Mesenchymal stem cell (in vitro differentiated cells and primary cell): ENCODE measurements at regions not wholly inside any gene's neighbourhood (a gene's known extent, or its start where the extent isn't known, plus 50 kb on each side); places are given as distances from the start of the nearest gene placed in this dataset. TPM values are rescaled to one million over a fixed set of nuclear protein-coding genes. Genes with fewer than 3 reads are reported as not detected.

Source experiments
- DNase-seq: peaks from one replicate; pipeline ENCODE4 v3.0.0-alpha.2; 2013
- H2AFZ ChIP-seq: one replicate; pipeline ENCODE4 v1.6.1; 2013; ENCODE audit warnings: low read depth, mild to moderate bottlenecking, control low read depth, inconsistent platforms, low read length, moderate library complexity
- H2AK5ac ChIP-seq: 2 replicates; pipeline ENCODE4 v1.6.1; 2013; ENCODE audit warnings: low read length, moderate library complexity, mild to moderate bottlenecking, inconsistent platforms; ENCODE audit not compliant: severe bottlenecking
- H2BK120ac ChIP-seq: one replicate; pipeline ENCODE4 v1.6.1; 2013; ENCODE audit warnings: low read depth, mild to moderate bottlenecking, inconsistent platforms, low read length, moderate library complexity
- H2BK12ac ChIP-seq, 2 experiments: one replicate each; pipeline ENCODE4 v1.6.1; 2013; ENCODE audit warnings: inconsistent platforms in 2 of 2, low read length in 2 of 2, mild to moderate bottlenecking in 2 of 2, moderate library complexity in 2 of 2, control low read depth in 1 of 2
- H2BK15ac ChIP-seq: one replicate; pipeline ENCODE4 v1.6.1; 2013; ENCODE audit warnings: mild to moderate bottlenecking, low read depth, inconsistent platforms; ENCODE audit not compliant: poor library complexity, severe bottlenecking
- H2BK5ac ChIP-seq: 2 replicates; pipeline ENCODE4 v1.6.1; 2013; ENCODE audit warnings: low read depth, mild to moderate bottlenecking, low read length, control low read depth, inconsistent platforms; ENCODE audit not compliant: poor library complexity, severe bottlenecking
- H3K14ac ChIP-seq, 2 experiments: one replicate each; pipeline ENCODE4 v1.6.1; 2013; ENCODE audit warnings: inconsistent platforms in 2 of 2, low read length in 2 of 2, control low read depth in 1 of 2, mild to moderate bottlenecking in 1 of 2, moderate library complexity in 1 of 2
- H3K18ac ChIP-seq, 2 experiments: one replicate each; pipeline ENCODE4 v1.6.1; 2013; ENCODE audit warnings: inconsistent platforms in 2 of 2, low read length in 2 of 2, control low read depth in 1 of 2, low read depth in 1 of 2, mild to moderate bottlenecking in 1 of 2
- H3K23ac ChIP-seq, 2 experiments: one replicate each; pipeline ENCODE4 v1.6.1; 2013; ENCODE audit warnings: inconsistent platforms in 2 of 2, low read length in 2 of 2, mild to moderate bottlenecking in 2 of 2, moderate library complexity in 2 of 2, control low read depth in 1 of 2
- H3K27ac ChIP-seq: 2 replicates; pipeline ENCODE4 v1.5.1; 2013; ENCODE audit warnings: mild to moderate bottlenecking, moderate library complexity, low read length, control low read depth, inconsistent platforms; ENCODE audit not compliant: poor library complexity, severe bottlenecking
- H3K27me3 ChIP-seq, 2 experiments: 2 replicates each; pipeline versions ENCODE4 v1.6.1 to v1.7.0; 2013; ENCODE audit warnings: low read length in 2 of 2, mild to moderate bottlenecking in 2 of 2, moderate library complexity in 2 of 2, control low read depth in 1 of 2, inconsistent platforms in 1 of 2; ENCODE audit not compliant: control insufficient read depth in 1 of 2, insufficient read depth in 1 of 2
- H3K36me3 ChIP-seq, 2 experiments: 2 replicates each; pipeline versions ENCODE4 v1.6.1 to v1.7.0; 2013; ENCODE audit warnings: low read length in 2 of 2, control low read depth in 1 of 2, inconsistent platforms in 1 of 2, low read depth in 1 of 2, mild to moderate bottlenecking in 1 of 2; ENCODE audit not compliant: insufficient read depth in 2 of 2, control insufficient read depth in 1 of 2
- H3K4ac ChIP-seq, 2 experiments: one replicate each; pipeline ENCODE4 v1.6.1; 2013; ENCODE audit warnings: inconsistent platforms in 2 of 2, low read length in 2 of 2, mild to moderate bottlenecking in 2 of 2, moderate library complexity in 2 of 2, control low read depth in 1 of 2, low read depth in 1 of 2
- H3K4me1 ChIP-seq: 2 replicates; pipeline ENCODE4 v1.6.1; 2013; ENCODE audit warnings: low read depth, low read length, control low read depth; ENCODE audit not compliant: control insufficient read depth, insufficient read depth
- H3K4me2 ChIP-seq: 2 replicates; pipeline ENCODE4 v1.6.1; 2013; ENCODE audit warnings: low read length, mild to moderate bottlenecking, inconsistent platforms; ENCODE audit not compliant: poor library complexity, severe bottlenecking
- H3K4me3 ChIP-seq, 2 experiments: 2 replicates each; pipeline versions ENCODE4 v1.5.1 to v1.7.0; 2013; ENCODE audit warnings: low read length in 2 of 2, mild to moderate bottlenecking in 2 of 2, control low read depth in 1 of 2, low read depth in 1 of 2; ENCODE audit not compliant: insufficient read depth in 1 of 2
- H3K79me1 ChIP-seq: replicated peaks from 2 replicates; pipeline ENCODE4 v1.6.1; 2013; ENCODE audit warnings: mild to moderate bottlenecking, control low read depth, low read length, inconsistent platforms; ENCODE audit not compliant: poor library complexity, severe bottlenecking
- H3K9ac ChIP-seq: 2 replicates; pipeline ENCODE4 v1.7.0; 2013; ENCODE audit warnings: mild to moderate bottlenecking, low read length, moderate library complexity
- H3K9me3 ChIP-seq: 2 replicates; pipeline ENCODE4 v1.7.0; 2013; ENCODE audit warnings: mild to moderate bottlenecking, low read length; ENCODE audit not compliant: control insufficient read depth
- H4K8ac ChIP-seq: one replicate; pipeline ENCODE4 v1.6.1; 2013; ENCODE audit warnings: inconsistent platforms, mild to moderate bottlenecking, low read length, moderate library complexity
- H4K91ac ChIP-seq: one replicate; pipeline ENCODE4 v1.6.1; 2013; ENCODE audit warnings: mild to moderate bottlenecking, low read length, inconsistent platforms
- WGBS: methylation state at CpG from one replicate; pipeline ENCODE4 v1.1.7; 2013; ENCODE audit warnings: mixed read lengths; 5-methylcytosine and 5-hydroxymethylcytosine counted together
- small RNA-seq: library from polyadenylated mRNA; stranded (forward); fragments of <200 nt; extraction: miRNeasy Mini kit (QIAGEN cat#:217004); gene quantifications from one replicate; pipeline ENCODE3, GENCODE V24; 2013; ENCODE audit warnings: low read depth

DNA sequence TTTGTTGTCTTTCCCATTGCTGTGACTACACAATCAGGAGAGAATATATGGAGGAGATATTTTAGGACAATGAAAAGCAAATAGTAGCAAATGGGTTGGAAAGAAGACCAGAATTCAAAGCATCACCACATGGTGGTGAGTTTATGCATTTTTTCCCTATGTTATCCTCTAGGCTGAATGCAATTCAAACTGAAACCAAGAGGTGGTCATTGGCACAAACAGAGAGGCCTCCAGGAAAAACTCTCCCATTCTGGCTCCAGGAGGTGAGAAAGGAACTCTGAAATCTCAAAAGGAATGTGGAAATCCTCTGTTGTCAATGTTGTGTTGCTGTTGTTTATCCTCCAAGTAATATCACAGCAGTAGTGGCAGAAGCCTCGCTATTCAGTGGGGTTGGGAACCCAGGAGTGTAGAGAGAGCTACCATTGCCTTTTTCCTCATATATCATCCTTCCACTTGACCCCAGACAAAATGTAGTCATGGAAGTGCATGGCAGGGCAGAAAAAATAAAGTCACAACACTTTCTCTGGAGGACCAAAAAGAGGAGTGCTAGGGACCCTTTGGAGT is 819.1 kb downstream of the GRID1 start:
- Histone ChIP-seq H2BK5ac (no peak overlapping the region), H2BK15ac (no peak overlapping the region), H4K8ac (peak overlapping the region; percentile 10), H3K9ac (peak overlapping the region; percentile 31), H3K4ac (peak overlapping the region in 1 of 2 experiments; percentile 11), H2BK12ac (peak overlapping the region; percentile 44 to 87), H2AK5ac (no peak overlapping the region), H2BK120ac (peak overlapping the region; percentile 29), H4K91ac (no peak overlapping the region), H3K14ac (no peak overlapping the region), H3K18ac (peak overlapping the region in 1 of 2 experiments; percentile 68), H3K27me3 (no peaks in the 10 kb centered on the region), H3K4me2 (no peak overlapping the region), H3K79me1 (no peaks in the 10 kb centered on the region), H3K27ac (no peak overlapping the region), H3K9me3 (no peaks in the 10 kb centered on the region), H3K4me3 (no peak overlapping the region), H3K36me3 (no peaks in the 10 kb centered on the region), H3K4me1 (no peaks in the 10 kb centered on the region), H3K23ac (no peak overlapping the region), H2AFZ (no peak overlapping the region)
- DNase-seq, result peak; percentile 68
- WGBS, result no CpG with 5 or more reads among the region's 1 CpG

DNA sequence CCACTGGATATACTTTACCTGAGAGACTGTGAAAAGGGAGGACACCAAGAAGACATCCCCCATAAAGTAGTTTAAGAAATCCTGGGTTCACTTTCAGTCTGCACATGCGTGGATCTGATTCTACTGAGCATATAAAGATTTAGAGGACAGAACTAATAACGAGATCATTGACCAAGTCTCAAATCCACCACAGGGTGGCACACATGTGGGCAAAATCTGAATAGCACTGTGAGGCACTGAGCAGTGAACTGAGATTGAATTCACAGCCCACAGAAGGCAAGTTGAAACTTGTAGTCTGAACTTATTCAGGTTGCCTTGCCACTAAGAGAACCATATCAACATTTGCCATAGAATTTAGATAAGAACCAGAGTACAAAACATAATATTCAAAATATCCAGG is 818.6 kb downstream of the GRID1 start:
- no peaks in the 10 kb centered on the region for H3K27me3 ChIP-seq
- H2BK120ac ChIP-seq, result no peak overlapping the region
- H2BK5ac ChIP-seq, result no peak overlapping the region
- no peaks in the 10 kb centered on the region for H3K9me3 ChIP-seq
- H3K4me2 ChIP-seq, result no peak overlapping the region
- H2BK15ac ChIP-seq, result no peak overlapping the region
- 11% methylated on average over 1 of the region's 2 CpGs for WGBS
- no peak overlapping the region for H4K8ac ChIP-seq
- H3K14ac ChIP-seq, result no peak overlapping the region
- no peak overlapping the region for H3K4me3 ChIP-seq
- H3K36me3 ChIP-seq, result no peaks in the 10 kb centered on the region
- DNase-seq, result peak; percentile 76
- H3K9ac ChIP-seq, result peak overlapping the region; percentile 31
- no peak overlapping the region for H2AFZ ChIP-seq
- no peak overlapping the region for H4K91ac ChIP-seq
- H3K23ac ChIP-seq, result no peak overlapping the region
- H3K79me1 ChIP-seq, result no peaks in the 10 kb centered on the region
- no peak overlapping the region for H3K18ac ChIP-seq
- no peak overlapping the region for H3K27ac ChIP-seq
- peak overlapping the region in 1 of 2 experiments; percentile 11 for H3K4ac ChIP-seq
- H3K4me1 ChIP-seq, result no peaks in the 10 kb centered on the region
- no peak overlapping the region for H2BK12ac ChIP-seq
- H2AK5ac ChIP-seq, result no peak overlapping the region

Small RNA genes lying in the stretch of these regions (small RNA-seq; reads per million reads assigned to genes)
- gene RNU6-325P, result not detected
